Neural cell (in vitro differentiated cells): ENCODE measurements at regions not wholly inside any gene's neighbourhood (a gene's known extent, or its start where the extent isn't known, plus 50 kb on each side); places are given as distances from the start of the nearest gene placed in this dataset.

Experiments
- H2AFZ ChIP-seq: fragments of 200-600, 300-800 bp; sonication (generic), shearing (Covaris generic); 2 replicates; pipeline ENCODE4 v1.6.0; 2014; ENCODE audit warnings: low read depth, mild to moderate bottlenecking, antibody characterized with exemption, low read length, moderate library complexity
- H3F3A ChIP-seq: fragments of 200-600 bp; shearing (Covaris generic); 2 replicates; pipeline ENCODE4 v1.6.1; 2016; ENCODE audit warnings: mild to moderate bottlenecking, moderate library complexity, mixed read lengths, antibody characterized with exemption, low read length; ENCODE audit not compliant: insufficient read depth, poor library complexity, severe bottlenecking
- H3K27ac ChIP-seq: fragments of 200-600, 300-800 bp; sonication (generic), shearing (Covaris generic); 2 replicates; pipeline ENCODE4 v1.5.1; 2014; ENCODE audit warnings: mild to moderate bottlenecking, low read length, moderate library complexity
- H3K27me3 ChIP-seq: fragments of 300-800, 200-600 bp; sonication (generic), shearing (Covaris generic); 2 replicates; pipeline ENCODE4 v1.6.0; 2014; ENCODE audit warnings: mild to moderate bottlenecking, low read depth, low read length, moderate library complexity; ENCODE audit not compliant: insufficient read depth
- H3K36me3 ChIP-seq: fragments of 300-800, 200-600 bp; sonication (generic), shearing (Covaris generic); 2 replicates; pipeline ENCODE4 v1.5.1; 2014; ENCODE audit warnings: mild to moderate bottlenecking, antibody characterized with exemption, low read length, moderate library complexity; ENCODE audit not compliant: insufficient read depth
- H3K4me2 ChIP-seq: fragments of 300-800, 200-600 bp; sonication (generic), shearing (Covaris generic); 2 replicates; pipeline ENCODE4 v1.6.0; 2014; ENCODE audit warnings: mild to moderate bottlenecking, low read length
- H3K4me3 ChIP-seq: fragments of 300-800, 200-600 bp; sonication (generic), shearing (Covaris generic); 2 replicates; pipeline ENCODE4 v1.5.1; 2014; ENCODE audit warnings: mild to moderate bottlenecking, low read length, moderate library complexity
- H3K79me2 ChIP-seq: fragments of 200-600 bp; shearing (Covaris generic); replicated peaks from 2 replicates; pipeline ENCODE4 v1.6.0; 2014; ENCODE audit warnings: mild to moderate bottlenecking, low read length, moderate library complexity; ENCODE audit not compliant: insufficient read depth
- H3K9ac ChIP-seq: fragments of 300-800, 200-600 bp; sonication (generic), shearing (Covaris generic); 2 replicates; pipeline ENCODE4 v1.6.1; 2016; ENCODE audit warnings: mild to moderate bottlenecking, low read length, mixed read lengths
- H3K9me2 ChIP-seq: fragments of 200-600 bp; shearing (Covaris generic); 2 replicates; pipeline ENCODE4 v1.6.1; 2016; ENCODE audit warnings: mild to moderate bottlenecking, low read length, mixed read lengths; ENCODE audit not compliant: insufficient read depth
- H3K9me3 ChIP-seq: fragments of 200-600, 300-800 bp; sonication (generic), shearing (Covaris generic); 2 replicates; pipeline ENCODE4 v1.6.1; 2016; ENCODE audit warnings: mild to moderate bottlenecking, mixed run types, low read length, moderate library complexity, mixed read lengths
- H4K20me1 ChIP-seq: fragments of 200-600 bp; shearing (Covaris generic); 2 replicates; pipeline ENCODE4 v1.6.1; 2016; ENCODE audit warnings: mild to moderate bottlenecking, mixed run types; ENCODE audit not compliant: insufficient read depth
- EP300 ChIP-seq: fragments of 450-650 bp; conservative IDR thresholded peaks from 2 replicates; pipeline ENCODE4 v1.6.1; 2014; ENCODE audit warnings: antibody characterized with exemption, mild to moderate bottlenecking, moderate library complexity; ENCODE audit not compliant: poor library complexity, severe bottlenecking
- EZH2 ChIP-seq: fragments of 200-600, 300-800 bp; shearing (Covaris generic), sonication (generic); IDR thresholded peaks from 2 replicates; pipeline ENCODE4 v1.6.1; 2014; ENCODE audit warnings: antibody characterized with exemption, low read length, borderline replicate concordance, mild to moderate bottlenecking; ENCODE audit not compliant: insufficient read depth, poor library complexity, severe bottlenecking
- MXI1 ChIP-seq: fragments of 450-650 bp; conservative IDR thresholded peaks from 2 replicates; pipeline ENCODE4 v1.6.1; 2014; ENCODE audit warnings: antibody characterized with exemption, mild to moderate bottlenecking; ENCODE audit not compliant: poor library complexity, severe bottlenecking
- POLR2AphosphoS5 ChIP-seq: IDR thresholded peaks from 2 replicates; pipeline ENCODE4 v1.6.1; 2012
- RAD21 ChIP-seq: fragments of 450-650 bp; conservative IDR thresholded peaks from 2 replicates; pipeline ENCODE4 v1.6.1; 2014; ENCODE audit warnings: antibody characterized with exemption, mild to moderate bottlenecking, moderate library complexity
- REST ChIP-seq: IDR thresholded peaks from 2 replicates; pipeline ENCODE4 v1.6.1; 2012; ENCODE audit warnings: borderline replicate concordance
- SMC3 ChIP-seq: fragments of 450-650 bp; conservative IDR thresholded peaks from 2 replicates; pipeline ENCODE4 v1.6.1; 2014; ENCODE audit warnings: antibody characterized with exemption, mild to moderate bottlenecking, moderate library complexity; ENCODE audit not compliant: poor library complexity
- TAF1 ChIP-seq: IDR thresholded peaks from 2 replicates; pipeline ENCODE4 v1.6.1; 2012; ENCODE audit warnings: low read depth
- TF ChIP-seq, protein P1 (sequence below): fragments of 450-650 bp; IDR thresholded peaks from 2 replicates; pipeline ENCODE4 v1.5.1; 2014; ENCODE audit warnings: antibody characterized with exemption, mild to moderate bottlenecking, moderate library complexity; ENCODE audit not compliant: poor library complexity, severe bottlenecking

- Histone ChIP-seq H3F3A (no peaks in the 10 kb centered on the region), H3K9me2 (no peaks in the 10 kb centered on the region), H4K20me1 (no peaks in the 10 kb centered on the region), H3K4me3 (no peak overlapping the region), H2AFZ (no peak overlapping the region), H3K79me2 (no peaks in the 10 kb centered on the region), H3K9ac (no peak overlapping the region), H3K27me3 (no peaks in the 10 kb centered on the region), H3K36me3 (no peaks in the 10 kb centered on the region), H3K4me2 (no peak overlapping the region), H3K27ac (no peak overlapping the region), H3K9me3 (no peaks in the 10 kb centered on the region)
- TF ChIP-seq EZH2 = no peak
- no peak for TF ChIP-seq MXI1
- TF ChIP-seq, protein P1, sequence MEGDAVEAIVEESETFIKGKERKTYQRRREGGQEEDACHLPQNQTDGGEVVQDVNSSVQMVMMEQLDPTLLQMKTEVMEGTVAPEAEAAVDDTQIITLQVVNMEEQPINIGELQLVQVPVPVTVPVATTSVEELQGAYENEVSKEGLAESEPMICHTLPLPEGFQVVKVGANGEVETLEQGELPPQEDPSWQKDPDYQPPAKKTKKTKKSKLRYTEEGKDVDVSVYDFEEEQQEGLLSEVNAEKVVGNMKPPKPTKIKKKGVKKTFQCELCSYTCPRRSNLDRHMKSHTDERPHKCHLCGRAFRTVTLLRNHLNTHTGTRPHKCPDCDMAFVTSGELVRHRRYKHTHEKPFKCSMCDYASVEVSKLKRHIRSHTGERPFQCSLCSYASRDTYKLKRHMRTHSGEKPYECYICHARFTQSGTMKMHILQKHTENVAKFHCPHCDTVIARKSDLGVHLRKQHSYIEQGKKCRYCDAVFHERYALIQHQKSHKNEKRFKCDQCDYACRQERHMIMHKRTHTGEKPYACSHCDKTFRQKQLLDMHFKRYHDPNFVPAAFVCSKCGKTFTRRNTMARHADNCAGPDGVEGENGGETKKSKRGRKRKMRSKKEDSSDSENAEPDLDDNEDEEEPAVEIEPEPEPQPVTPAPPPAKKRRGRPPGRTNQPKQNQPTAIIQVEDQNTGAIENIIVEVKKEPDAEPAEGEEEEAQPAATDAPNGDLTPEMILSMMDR = no peak
- no peak for TF ChIP-seq REST
- TF ChIP-seq RAD21 = no peak
- no peak for TF ChIP-seq EP300
- TF ChIP-seq TAF1 = no peak
Observed at GRCh38 chr9:81798606-81799005, 109.3 kb upstream of the TLE1 start.

DNA sequence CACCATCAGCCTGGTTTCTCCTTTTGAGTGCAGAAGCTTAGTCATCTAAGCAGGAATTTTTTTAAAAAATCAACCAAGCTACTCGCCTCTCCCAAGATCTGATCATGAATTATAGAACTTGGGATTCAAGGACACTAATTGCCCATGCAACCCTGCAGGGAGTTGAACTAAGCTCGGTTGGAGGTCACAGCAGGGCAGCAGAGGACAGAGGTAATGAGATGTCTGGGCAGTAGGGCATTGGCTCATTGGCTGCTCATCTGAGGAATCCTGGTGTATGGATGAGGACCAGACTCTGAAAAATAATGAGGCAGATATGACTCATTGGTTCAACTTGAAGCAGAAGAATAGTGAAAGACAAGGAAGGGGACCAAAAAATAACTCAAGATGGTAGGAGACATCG, 111.8 kb upstream of the TLE1 start:
- Histone ChIP-seq H3K27me3 (no peaks in the 10 kb centered on the region), H4K20me1 (no peaks in the 10 kb centered on the region), H3K9ac (no peak overlapping the region), H3K4me3 (no peak overlapping the region), H3F3A (no peaks in the 10 kb centered on the region), H3K27ac (no peak overlapping the region), H3K79me2 (no peaks in the 10 kb centered on the region), H3K9me2 (no peaks in the 10 kb centered on the region), H3K4me2 (no peak overlapping the region), H3K9me3 (no peaks in the 10 kb centered on the region), H3K36me3 (no peaks in the 10 kb centered on the region), H2AFZ (no peak overlapping the region)
- TF ChIP-seq TAF1 = no peak
- TF ChIP-seq RAD21 = no peak
- TF ChIP-seq SMC3 = no peak
- no peak for TF ChIP-seq REST
- no peak for TF ChIP-seq MXI1
- TF ChIP-seq POLR2AphosphoS5 = no peak
- TF ChIP-seq, protein P1 = no peak
- no peak for TF ChIP-seq EP300
- TF ChIP-seq EZH2 = no peak
